CD14-positive monocyte (primary cell): ENCODE measurements at regions not wholly inside any gene's neighbourhood (a gene's known extent, or its start where the extent isn't known, plus 50 kb on each side); places are given as distances from the start of the nearest gene placed in this dataset.

Experiments used
- DNase-seq, 3 donors: peaks; one replicate each; pipeline ENCODE4 v3.0.0-alpha.2; 2011 to 2022
- H2AFZ ChIP-seq: 2 replicates; pipeline ENCODE4 v1.6.0; 2012; ENCODE audit warnings: mild to moderate bottlenecking, low read depth, low read length, inconsistent platforms; ENCODE audit not compliant: insufficient read depth, poor library complexity, severe bottlenecking
- H3K27ac ChIP-seq, 2 donors: 1 replicate in 1 of 2; 2 replicates in 1 of 2; pipeline ENCODE4 v1.5.1; 2012 to 2013; ENCODE audit warnings: low read length in 2 of 2, control low read depth in 1 of 2, inconsistent platforms in 1 of 2, low read depth in 1 of 2, mild to moderate bottlenecking in 1 of 2
- H3K27me3 ChIP-seq, 2 donors: one replicate each; pipeline versions ENCODE4 v1.6.0 to v1.6.1; 2011 to 2013; ENCODE audit warnings: low read length in 2 of 2; ENCODE audit not compliant: control insufficient read depth in 2 of 2, insufficient read depth in 2 of 2
- H3K36me3 ChIP-seq, 2 donors: replicated peaks in 1 of 2; 1 replicate in 1 of 2; 2 replicates in 1 of 2; pipeline versions ENCODE4 v1.5.1 to v1.6.1; 2012 to 2013; ENCODE audit warnings: low read length in 2 of 2, control low read depth in 1 of 2, inconsistent platforms in 1 of 2, mild to moderate bottlenecking in 1 of 2; ENCODE audit not compliant: insufficient read depth in 2 of 2, control insufficient read depth in 1 of 2
- H3K4me1 ChIP-seq, 2 donors: 1 replicate in 1 of 2; 2 replicates in 1 of 2; pipeline versions ENCODE4 v1.5.1 to v1.6.1; 2012 to 2013; ENCODE audit warnings: low read length in 2 of 2, control low read depth in 1 of 2, inconsistent platforms in 1 of 2, mild to moderate bottlenecking in 1 of 2, moderate library complexity in 1 of 2; ENCODE audit not compliant: insufficient read depth in 2 of 2, control insufficient read depth in 1 of 2
- H3K4me2 ChIP-seq: replicated peaks from 2 replicates; pipeline ENCODE3; 2012; ENCODE audit warnings: low read length, moderate library complexity, mild to moderate bottlenecking; ENCODE audit not compliant: poor library complexity, severe bottlenecking; ENCODE audit errors: extremely low read depth
- H3K4me3 ChIP-seq, 3 experiments: fragments of 200-600 bp in 1 of 3; sonication (generic) in 1 of 3; replicated peaks in 1 of 3; 1 replicate in 2 of 3; 2 replicates in 1 of 3; pipeline ENCODE4 v1.5.1; 2011 to 2013; ENCODE audit warnings: low read length in 3 of 3, mild to moderate bottlenecking in 3 of 3, control low read depth in 2 of 3, low read depth in 2 of 3, inconsistent platforms in 1 of 3, moderate library complexity in 1 of 3
- H3K79me2 ChIP-seq: 2 replicates; pipeline ENCODE4 v1.6.0; 2012; ENCODE audit warnings: mild to moderate bottlenecking, control low read depth, inconsistent platforms, low read length, moderate library complexity; ENCODE audit not compliant: insufficient read depth
- H3K9ac ChIP-seq: 2 replicates; pipeline ENCODE4 v1.6.0; 2017; ENCODE audit warnings: low read length, mild to moderate bottlenecking; ENCODE audit not compliant: insufficient read depth, poor library complexity, severe bottlenecking
- H3K9me3 ChIP-seq, 2 donors: replicated peaks in 1 of 2; 1 replicate in 1 of 2; 2 replicates in 1 of 2; pipeline versions ENCODE4 v1.5.1 to v1.6.1; 2012 to 2013; ENCODE audit warnings: low read length in 2 of 2, control low read depth in 1 of 2; ENCODE audit not compliant: control insufficient read depth in 1 of 2, insufficient read depth in 1 of 2
- H4K20me1 ChIP-seq: 2 replicates; pipeline ENCODE4 v1.6.0; 2012; ENCODE audit warnings: mild to moderate bottlenecking, low read length, control low read depth, moderate library complexity; ENCODE audit not compliant: insufficient read depth
- H3K27ac Mint-ChIP-seq, 7 donors: one replicate each; pipeline ENCODE4 v1.8.0; 2020; ENCODE audit warnings: mild to moderate bottlenecking in 7 of 7, mixed read lengths in 7 of 7, moderate library complexity in 6 of 7, inconsistent platforms in 2 of 7
- H3K27me3 Mint-ChIP-seq, 3 donors: one replicate each; pipeline ENCODE4 v1.8.0; 2021 to 2022; ENCODE audit warnings: low read depth in 3 of 3, mild to moderate bottlenecking in 3 of 3, mixed read lengths in 3 of 3, moderate library complexity in 3 of 3, inconsistent platforms in 1 of 3
- H3K36me3 Mint-ChIP-seq, 2 donors: one replicate each; pipeline ENCODE4 v1.8.0; 2020; ENCODE audit warnings: mixed read lengths in 2 of 2, inconsistent platforms in 1 of 2, mild to moderate bottlenecking in 1 of 2
- H3K4me1 Mint-ChIP-seq: one replicate; pipeline ENCODE4 v1.8.0; 2020; ENCODE audit warnings: mild to moderate bottlenecking, mixed read lengths
- H3K4me3 Mint-ChIP-seq, 2 donors: one replicate each; pipeline ENCODE4 v1.8.0; 2020; ENCODE audit warnings: mild to moderate bottlenecking in 2 of 2, mixed read lengths in 2 of 2, moderate library complexity in 1 of 2
- H3K9me3 Mint-ChIP-seq, 7 donors: one replicate each; pipeline ENCODE4 v1.8.0; 2020 to 2022; ENCODE audit warnings: mixed read lengths in 7 of 7, mild to moderate bottlenecking in 6 of 7, moderate library complexity in 6 of 7, inconsistent platforms in 2 of 7
- CTCF ChIP-seq: fragments of 200-600 bp; IDR thresholded peaks from one replicate; pipeline ENCODE4 v1.8.0; 2022; ENCODE audit warnings: antibody characterized with exemption, mild to moderate bottlenecking
- WGBS: methylation state at CpG from one replicate; pipeline ENCODE4 v1.1.5; 2013; ENCODE audit warnings: missing lambda C conversion rate; ENCODE audit not compliant: insufficient coverage; 5-methylcytosine and 5-hydroxymethylcytosine counted together
- intact Hi-C, 2 donors: fragments of 100-400 bp; cut with micrococcal nuclease; formaldehyde crosslinking; loops; one replicate each; pipeline versions ENCODE4 v1.15.0 to v1.15.1; 2023

GRCh38 chr5:8114597-8115266 is 245.8 kb downstream of the MTRR start:
- no peak for TF ChIP-seq CTCF
- H3K4me3 Mint-ChIP-seq = no peak overlapping the region
- H3K36me3 Mint-ChIP-seq = no peaks in the 10 kb centered on the region
- no peaks in the 10 kb centered on the region for H3K36me3 ChIP-seq
- no peak overlapping the region for H3K9ac ChIP-seq
- no peaks in the 10 kb centered on the region for H3K79me2 ChIP-seq
- H3K9me3 Mint-ChIP-seq = peaks cover 0 to 7% (median 0%) of the 10 kb centered on the region in 7 donors
- 80% methylated on average over 2 of the region's 3 CpGs for WGBS
- no peaks in the 10 kb centered on the region for H3K4me1 Mint-ChIP-seq
- H3K4me2 ChIP-seq = no peak overlapping the region
- no peak overlapping the region for H3K27ac ChIP-seq
- no peak overlapping the region for H3K27ac Mint-ChIP-seq
- no peaks in the 10 kb centered on the region for H4K20me1 ChIP-seq
- H3K4me1 ChIP-seq = no peaks in the 10 kb centered on the region
- peaks cover 0 to 1% (median 0%) of the 10 kb centered on the region in 3 donors for H3K27me3 Mint-ChIP-seq
- no peak overlapping the region for H3K4me3 ChIP-seq
- no peaks in the 10 kb centered on the region for H3K27me3 ChIP-seq
- intact Hi-C loops = no loop called here
- DNase-seq = no peak
- no peaks in the 10 kb centered on the region for H3K9me3 ChIP-seq
- no peak overlapping the region for H2AFZ ChIP-seq

GRCh38 chr5:8123559-8123958 is 254.6 kb downstream of the MTRR start:
- H3K9ac ChIP-seq = no peak overlapping the region
- H2AFZ ChIP-seq = no peak overlapping the region
- intact Hi-C loops = no loop called here
- H4K20me1 ChIP-seq = no peaks in the 10 kb centered on the region
- no peaks in the 10 kb centered on the region for H3K27me3 ChIP-seq
- H3K79me2 ChIP-seq = no peaks in the 10 kb centered on the region
- H3K27ac ChIP-seq = no peak overlapping the region
- H3K27me3 Mint-ChIP-seq = no peaks in the 10 kb centered on the region
- no peaks in the 10 kb centered on the region for H3K36me3 Mint-ChIP-seq
- H3K9me3 ChIP-seq = no peaks in the 10 kb centered on the region
- H3K4me1 Mint-ChIP-seq = no peaks in the 10 kb centered on the region
- no peaks in the 10 kb centered on the region for H3K36me3 ChIP-seq
- 71% methylated on average over 1 of the region's 3 CpGs for WGBS
- DNase-seq = no peak
- H3K4me3 Mint-ChIP-seq = no peak overlapping the region
- peaks cover 0 to 3% (median 2%) of the 10 kb centered on the region in 7 donors for H3K9me3 Mint-ChIP-seq
- no peak for TF ChIP-seq CTCF
- no peak overlapping the region for H3K27ac Mint-ChIP-seq
- no peak overlapping the region for H3K4me3 ChIP-seq
- no peak overlapping the region for H3K4me2 ChIP-seq
- no peaks in the 10 kb centered on the region for H3K4me1 ChIP-seq
